ENCODE measurements at regions not wholly inside any gene's neighbourhood (a gene's known extent, or its start where the extent isn't known, plus 50 kb on each side); places are given as distances from the start of the nearest gene placed in this dataset.
"Not testable (repeated sequence)": the region's sequence is repeated elsewhere in the genome, so short reads cannot be mapped to it uniquely, and the experiment has no call there.

- TF ChIP-seq ZNF462 (CRISPR knock-in tag; IDR thresholded peaks at IDR 0.05) (no peak), ZNF114 (CRISPR knock-in tag; IDR thresholded peaks at IDR 0.05) (no peak)
Observed at GRCh38 chr2:17135619-17136018, 382.6 kb downstream of the RAD51AP2 start (continued).

GRCh38 chr2:17133052-17133671 is 385.1 kb downstream of the RAD51AP2 start:
- Mint-ChIP-seq H3K4me3 (no peak overlapping the region), H3K27ac (no peak overlapping the region), H3K27me3 (ENCODE audit: insufficient read depth, low read depth, poor library complexity) (no peaks in the 10 kb centered on the region), H3K4me1 (peaks cover under 1% of the 10 kb centered on the region), H3K36me3 (ENCODE audit: low read depth) (no peaks in the 10 kb centered on the region), H3K9me3 (no peaks in the 10 kb centered on the region)
- H3K4me3 ChIP-seq = no peak overlapping the region
- H4K20me1 ChIP-seq (replicated peaks; ENCODE audit: insufficient read depth) = no peaks in the 10 kb centered on the region
- H3K36me3 ChIP-seq (ENCODE audit: insufficient read depth) = no peaks in the 10 kb centered on the region
- H3K27ac ChIP-seq (ENCODE audit: low read depth) = no peak overlapping the region
- H3K79me2 ChIP-seq (replicated peaks; ENCODE audit: insufficient read depth) = no peaks in the 10 kb centered on the region
- no peak overlapping the region for H2AFZ ChIP-seq
- no peaks in the 10 kb centered on the region for H3F3A ChIP-seq (replicated peaks; ENCODE audit: low read depth)
- ATAC-seq (no peak), DNase-seq (ENCODE audit: low spot score) (no peak)
- H3K27me3 ChIP-seq (ENCODE audit: insufficient read depth) = no peaks in the 10 kb centered on the region
- no peaks in the 10 kb centered on the region for H3K9me2 ChIP-seq (ENCODE audit: insufficient read depth)
- TF ChIP-seq, protein P1, sequence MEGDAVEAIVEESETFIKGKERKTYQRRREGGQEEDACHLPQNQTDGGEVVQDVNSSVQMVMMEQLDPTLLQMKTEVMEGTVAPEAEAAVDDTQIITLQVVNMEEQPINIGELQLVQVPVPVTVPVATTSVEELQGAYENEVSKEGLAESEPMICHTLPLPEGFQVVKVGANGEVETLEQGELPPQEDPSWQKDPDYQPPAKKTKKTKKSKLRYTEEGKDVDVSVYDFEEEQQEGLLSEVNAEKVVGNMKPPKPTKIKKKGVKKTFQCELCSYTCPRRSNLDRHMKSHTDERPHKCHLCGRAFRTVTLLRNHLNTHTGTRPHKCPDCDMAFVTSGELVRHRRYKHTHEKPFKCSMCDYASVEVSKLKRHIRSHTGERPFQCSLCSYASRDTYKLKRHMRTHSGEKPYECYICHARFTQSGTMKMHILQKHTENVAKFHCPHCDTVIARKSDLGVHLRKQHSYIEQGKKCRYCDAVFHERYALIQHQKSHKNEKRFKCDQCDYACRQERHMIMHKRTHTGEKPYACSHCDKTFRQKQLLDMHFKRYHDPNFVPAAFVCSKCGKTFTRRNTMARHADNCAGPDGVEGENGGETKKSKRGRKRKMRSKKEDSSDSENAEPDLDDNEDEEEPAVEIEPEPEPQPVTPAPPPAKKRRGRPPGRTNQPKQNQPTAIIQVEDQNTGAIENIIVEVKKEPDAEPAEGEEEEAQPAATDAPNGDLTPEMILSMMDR (conservative IDR thresholded peaks at IDR 0.05; ENCODE audit: low read depth in 2 of 2) = no peak
- no peak for TF ChIP-seq ZNF114 (CRISPR knock-in tag; IDR thresholded peaks at IDR 0.05)
- H3K4me2 ChIP-seq = no peak overlapping the region
- H3K4me1 ChIP-seq (ENCODE audit: insufficient read depth) = no peaks in the 10 kb centered on the region

GRCh38 chr2:17130627-17131026 is 387.6 kb downstream of the RAD51AP2 start:
- H3K4me2 ChIP-seq; H3K4me1 ChIP-seq (ENCODE audit: insufficient read depth); H3K9me2 ChIP-seq (ENCODE audit: insufficient read depth); H3K27me3 Mint-ChIP-seq (ENCODE audit: insufficient read depth, low read depth, poor library complexity); H3K4me3 ChIP-seq; H3K9me3 Mint-ChIP-seq; H3K4me3 Mint-ChIP-seq; H3K27ac ChIP-seq (ENCODE audit: low read depth); H3K36me3 ChIP-seq (ENCODE audit: insufficient read depth); H3K4me1 Mint-ChIP-seq; H3K79me2 ChIP-seq (replicated peaks; ENCODE audit: insufficient read depth); H2AFZ ChIP-seq; DNase-seq (ENCODE audit: low spot score); H4K20me1 ChIP-seq (replicated peaks; ENCODE audit: insufficient read depth); H3K27ac Mint-ChIP-seq; H3K36me3 Mint-ChIP-seq (ENCODE audit: low read depth); ATAC-seq; H3F3A ChIP-seq (replicated peaks; ENCODE audit: low read depth); H3K27me3 ChIP-seq (ENCODE audit: insufficient read depth): not testable (repeated sequence)

Measured in GM23338 (cell line).